Mammary epithelial cell (primary cell): ENCODE measurements at regions not wholly inside any gene's neighbourhood (a gene's known extent, or its start where the extent isn't known, plus 50 kb on each side); places are given as distances from the start of the nearest gene placed in this dataset.

Experiments used
- EZH2 ChIP-seq: IDR thresholded peaks from 2 replicates; pipeline ENCODE4 v1.6.1; 2012; ENCODE audit warnings: low read length, inconsistent platforms, borderline replicate concordance
- TF ChIP-seq, protein P1 (sequence below), 2 donors: IDR thresholded peaks in 1 of 2; conservative IDR thresholded peaks in 1 of 2; 2 replicates each; pipeline ENCODE4 v1.5.1; 2011 to 2012; ENCODE audit warnings: inconsistent platforms in 2 of 2, low read length in 2 of 2, mild to moderate bottlenecking in 2 of 2, control low read depth in 1 of 2, low read depth in 1 of 2; ENCODE audit not compliant: insufficient read depth in 1 of 2; ENCODE audit errors: extremely low read depth in 1 of 2

DNA sequence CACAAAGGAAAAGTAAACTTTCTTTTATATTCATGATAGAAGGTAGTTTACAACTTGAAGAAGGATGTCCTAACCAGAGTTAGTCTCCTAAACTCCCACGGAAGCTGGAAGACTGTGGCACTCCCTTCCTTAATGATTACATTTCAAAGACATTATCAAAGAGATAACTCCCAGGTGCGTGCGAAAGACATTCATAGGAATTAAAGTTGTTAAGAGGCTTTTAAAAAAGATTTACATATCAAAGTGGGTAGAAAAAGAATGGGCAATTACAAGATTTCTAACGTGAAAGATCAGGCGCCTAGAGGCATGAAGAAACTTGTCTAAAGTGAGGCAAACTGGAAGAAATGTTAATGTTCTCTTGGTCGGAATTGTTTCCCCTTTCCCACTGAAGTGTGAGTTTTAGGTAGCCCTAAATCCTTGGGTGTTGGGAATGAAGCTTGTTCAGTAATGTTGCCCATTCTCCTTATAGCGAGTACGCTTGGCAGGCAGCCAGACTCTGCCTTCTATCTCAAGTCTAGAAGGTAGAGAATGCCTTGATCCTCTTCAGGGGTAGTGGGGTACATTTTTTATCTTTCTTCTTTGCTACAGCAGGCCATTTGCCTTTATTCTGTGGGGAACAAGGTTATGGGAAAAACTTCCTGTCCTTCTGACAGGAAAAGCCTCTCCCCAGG, 642.0 kb downstream of the SLC6A15 start:
- TF ChIP-seq, protein P1, sequence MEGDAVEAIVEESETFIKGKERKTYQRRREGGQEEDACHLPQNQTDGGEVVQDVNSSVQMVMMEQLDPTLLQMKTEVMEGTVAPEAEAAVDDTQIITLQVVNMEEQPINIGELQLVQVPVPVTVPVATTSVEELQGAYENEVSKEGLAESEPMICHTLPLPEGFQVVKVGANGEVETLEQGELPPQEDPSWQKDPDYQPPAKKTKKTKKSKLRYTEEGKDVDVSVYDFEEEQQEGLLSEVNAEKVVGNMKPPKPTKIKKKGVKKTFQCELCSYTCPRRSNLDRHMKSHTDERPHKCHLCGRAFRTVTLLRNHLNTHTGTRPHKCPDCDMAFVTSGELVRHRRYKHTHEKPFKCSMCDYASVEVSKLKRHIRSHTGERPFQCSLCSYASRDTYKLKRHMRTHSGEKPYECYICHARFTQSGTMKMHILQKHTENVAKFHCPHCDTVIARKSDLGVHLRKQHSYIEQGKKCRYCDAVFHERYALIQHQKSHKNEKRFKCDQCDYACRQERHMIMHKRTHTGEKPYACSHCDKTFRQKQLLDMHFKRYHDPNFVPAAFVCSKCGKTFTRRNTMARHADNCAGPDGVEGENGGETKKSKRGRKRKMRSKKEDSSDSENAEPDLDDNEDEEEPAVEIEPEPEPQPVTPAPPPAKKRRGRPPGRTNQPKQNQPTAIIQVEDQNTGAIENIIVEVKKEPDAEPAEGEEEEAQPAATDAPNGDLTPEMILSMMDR (conservative IDR thresholded peaks at IDR 0.05 in 1 of 2, IDR thresholded peaks at IDR 0.05 in 1 of 2; ENCODE audit: extremely low read depth in 1 of 2, insufficient read depth in 1 of 2, low read depth in 1 of 2, low read length in 2 of 2) = no peak
- no peak for TF ChIP-seq EZH2
